Smooth muscle cell of the brain vasculature (primary cell): ENCODE measurements at regions not wholly inside any gene's neighbourhood (a gene's known extent, or its start where the extent isn't known, plus 50 kb on each side); places are given as distances from the start of the nearest gene placed in this dataset.

Experiments
- DNase-seq: peaks from one replicate; pipeline ENCODE4 v3.0.0-alpha.2; 2012; ENCODE audit warnings: low read depth, low spot score

- DNase-seq, result no peak
These were observed 455.2 kb downstream of the LTN1 start for GRCh38 chr21:28537371-28538079.

DNA sequence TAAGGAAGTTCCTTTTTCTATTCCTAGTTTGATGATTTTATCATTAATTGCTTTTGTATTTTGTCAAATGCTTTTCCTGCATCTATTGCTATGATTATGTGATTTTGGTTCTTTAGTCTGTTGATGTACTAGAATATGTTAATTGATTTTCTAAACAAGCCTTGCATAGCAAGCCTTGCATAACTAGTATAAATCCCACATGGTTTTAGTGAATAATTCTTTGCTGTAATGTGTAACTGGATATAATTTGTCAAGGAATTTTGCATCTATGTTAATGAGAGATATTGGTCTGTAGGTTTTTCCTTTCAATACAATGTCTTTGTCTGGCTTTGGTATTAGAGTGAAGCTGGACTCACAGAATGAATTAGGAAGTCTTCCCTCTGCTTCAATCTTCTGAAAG, 460.2 kb downstream of the LTN1 start:
- DNase-seq, result no peak

- no peak for DNase-seq
These were observed 469.3 kb downstream of the LTN1 start for GRCh38 chr21:28523367-28523766.

DNA sequence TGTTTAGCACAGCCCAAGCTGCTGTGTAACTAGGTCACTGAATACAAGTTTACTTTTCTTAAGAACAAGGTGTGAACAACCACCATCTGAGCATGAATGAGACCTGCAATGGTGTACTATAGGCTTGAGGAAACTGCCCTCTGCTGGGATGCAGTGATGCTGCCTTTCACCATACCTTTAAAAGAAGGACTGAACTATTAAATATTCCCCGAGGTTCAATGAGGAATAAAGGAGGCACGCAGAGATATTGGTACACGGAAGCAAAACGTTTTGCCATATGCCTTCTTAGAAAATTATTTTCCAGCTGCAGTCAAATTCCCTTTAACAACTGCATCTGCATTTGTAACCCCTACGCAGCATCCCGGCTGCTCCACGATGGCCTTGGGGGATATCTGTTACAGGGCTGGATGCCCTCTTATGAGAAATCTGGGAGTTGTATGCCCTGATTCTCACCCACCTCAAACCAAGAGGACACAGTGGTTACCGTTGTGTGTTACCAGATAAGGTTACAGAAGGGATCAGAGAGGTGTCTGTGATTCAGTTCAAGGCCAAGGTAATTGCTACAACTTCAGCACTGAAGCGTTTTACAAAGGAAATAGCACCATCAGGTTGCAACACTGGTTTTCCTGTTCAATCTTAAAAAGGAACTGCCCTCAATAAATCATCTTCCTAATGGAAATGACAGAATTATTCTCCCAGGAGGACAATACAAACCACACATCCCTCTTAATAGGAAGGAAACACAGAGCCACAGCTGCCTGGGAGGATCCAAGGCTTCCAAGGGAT, 470.5 kb downstream of the LTN1 start:
- no peak for DNase-seq

- no peak for DNase-seq
These were observed 474.0 kb downstream of the LTN1 start for GRCh38 chr21:28518630-28519029.

DNA sequence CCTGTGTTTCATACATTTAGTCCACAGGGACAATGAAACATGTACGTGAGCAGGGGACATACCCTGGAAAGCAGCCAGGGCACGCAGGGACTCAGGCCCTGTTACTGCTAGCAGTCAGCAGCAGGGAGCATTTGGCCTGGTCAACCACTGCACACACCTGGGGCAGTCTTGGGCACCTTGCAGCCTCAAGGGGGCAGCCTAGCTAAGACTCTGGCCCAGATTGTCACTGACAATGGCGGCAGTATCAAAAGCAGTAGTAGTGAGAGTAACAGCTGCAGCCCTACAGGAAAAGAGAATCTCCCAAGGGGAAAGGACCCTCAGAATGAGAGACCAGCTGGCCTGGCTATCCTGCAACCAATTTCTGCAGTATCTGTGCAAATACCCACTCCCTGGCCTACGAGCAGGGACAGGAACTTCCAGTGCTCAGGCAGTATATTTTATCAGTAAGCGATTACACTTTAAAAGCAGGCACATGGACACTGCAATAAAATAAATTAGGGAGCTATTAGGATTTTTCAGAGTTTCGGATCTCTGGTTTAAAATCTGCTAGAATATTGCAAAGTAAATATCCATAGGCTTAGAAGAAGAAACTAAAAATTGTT, 475.6 kb downstream of the LTN1 start:
- DNase-seq, result no peak

GRCh38 chr21:28516021-28516420, 476.7 kb downstream of the LTN1 start:
- no peak for DNase-seq

DNA sequence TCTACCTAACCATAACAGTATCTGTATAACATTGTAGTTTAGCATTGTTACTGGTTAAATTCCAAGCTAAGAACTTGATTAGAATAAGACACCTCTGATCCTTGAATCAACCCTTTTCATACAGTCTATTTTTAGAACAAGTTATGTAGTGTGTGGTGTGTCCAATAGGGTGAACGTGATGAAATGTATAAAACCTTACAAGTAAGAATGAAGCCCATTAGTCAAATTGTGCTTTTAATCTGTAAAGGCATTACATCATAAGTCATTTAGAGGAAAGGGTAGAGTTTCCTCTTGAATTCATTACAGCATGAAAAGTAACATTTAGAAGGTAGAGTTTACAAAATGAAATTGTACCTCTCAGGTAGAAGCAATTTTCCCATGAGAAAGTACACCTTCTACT, 479.2 kb downstream of the LTN1 start:
- no peak for DNase-seq

- no peak for DNase-seq
These were observed 483.6 kb downstream of the LTN1 start for GRCh38 chr21:28509031-28509430.

GRCh38 chr21:28508126-28508525, 484.6 kb downstream of the LTN1 start:
- no peak for DNase-seq

DNA sequence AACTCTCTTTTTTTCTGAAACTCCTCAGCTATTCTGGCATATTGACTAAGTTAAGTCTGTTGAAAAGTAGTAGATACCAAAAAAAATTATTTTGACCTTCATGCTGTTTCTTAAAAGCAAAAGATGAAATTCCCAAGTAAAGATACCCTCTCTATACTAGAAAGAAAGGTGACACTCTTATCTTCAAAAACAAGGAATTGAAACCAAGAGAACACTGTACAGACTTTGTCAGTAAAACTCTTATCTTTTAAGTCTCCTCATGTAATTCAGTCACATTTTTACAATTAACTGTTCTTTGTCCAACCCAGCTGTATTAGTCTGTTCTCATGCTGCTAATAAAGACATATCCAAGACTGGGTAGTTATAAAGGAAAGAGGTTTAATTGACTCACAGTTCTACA, 496.2 kb downstream of the LTN1 start:
- no peak for DNase-seq

DNA sequence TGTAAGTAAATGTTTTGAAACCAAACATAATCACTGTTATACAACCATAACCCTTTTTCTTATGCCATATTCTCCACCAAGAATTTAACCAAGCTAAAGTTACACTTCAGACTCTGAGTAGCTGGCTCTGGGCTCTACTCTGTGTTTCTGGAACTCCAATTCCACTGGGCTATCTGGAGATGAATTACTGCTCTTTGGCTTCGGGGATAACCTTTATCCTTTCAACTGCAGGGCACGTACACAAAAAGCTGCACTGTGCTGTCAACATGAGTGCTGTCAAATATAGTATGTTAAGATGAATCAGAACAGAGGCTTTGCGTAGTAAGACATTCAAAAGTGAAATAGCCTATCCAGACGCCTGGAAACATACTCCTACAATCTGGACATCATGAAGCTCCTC, 500.6 kb downstream of the LTN1 start:
- DNase-seq, result no peak

GRCh38 chr21:28489821-28490350, 502.8 kb downstream of the LTN1 start:
- no peak for DNase-seq

DNA sequence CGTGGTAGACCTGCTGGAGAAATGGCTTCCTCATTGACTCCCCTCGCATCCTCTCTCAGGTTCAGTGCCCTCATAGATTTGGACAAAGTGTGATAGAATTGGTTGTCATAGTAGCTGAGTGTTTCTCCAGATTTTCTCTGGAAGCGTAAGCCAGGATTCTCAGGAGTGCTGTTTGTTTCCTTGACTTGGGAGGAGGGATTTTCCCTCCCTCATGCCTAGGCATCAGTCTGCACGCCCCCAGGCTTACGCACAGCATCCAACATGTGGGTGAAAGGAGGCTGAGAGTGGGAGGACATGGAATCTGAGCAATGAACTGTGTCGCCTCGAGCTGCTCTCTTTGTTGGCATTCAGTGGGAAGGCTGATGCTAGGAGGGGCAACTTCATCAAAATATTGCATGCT, 503.5 kb downstream of the LTN1 start:
- DNase-seq, result no peak

DNA sequence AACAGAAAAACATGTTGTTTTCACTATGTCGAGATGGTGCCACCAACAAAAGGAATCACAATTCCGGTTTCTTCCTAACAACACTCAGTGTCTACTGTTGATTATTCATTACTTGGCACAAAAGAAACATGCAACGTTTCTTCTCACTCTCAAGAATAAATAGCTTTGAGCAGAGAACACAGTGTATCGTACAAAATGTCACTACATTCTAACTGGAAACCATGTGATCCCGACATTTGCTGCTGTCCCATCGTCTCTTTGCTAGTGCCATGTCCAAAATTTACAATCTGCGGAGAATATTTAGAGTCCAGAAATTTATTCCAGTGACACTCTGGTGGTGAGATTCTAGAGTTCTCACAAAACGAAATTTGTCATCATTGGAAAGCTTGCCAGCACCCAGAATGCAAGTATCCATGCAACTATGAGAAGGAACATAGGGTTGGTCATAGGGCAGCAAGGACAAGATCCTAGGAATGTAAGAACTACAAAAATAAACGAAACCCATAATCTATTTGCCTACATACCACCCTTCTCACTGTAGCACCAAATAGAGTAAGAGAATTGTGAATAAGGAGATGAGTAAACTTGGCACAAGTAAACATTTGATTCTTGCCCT, 505.1 kb downstream of the LTN1 start:
- no peak for DNase-seq

DNA sequence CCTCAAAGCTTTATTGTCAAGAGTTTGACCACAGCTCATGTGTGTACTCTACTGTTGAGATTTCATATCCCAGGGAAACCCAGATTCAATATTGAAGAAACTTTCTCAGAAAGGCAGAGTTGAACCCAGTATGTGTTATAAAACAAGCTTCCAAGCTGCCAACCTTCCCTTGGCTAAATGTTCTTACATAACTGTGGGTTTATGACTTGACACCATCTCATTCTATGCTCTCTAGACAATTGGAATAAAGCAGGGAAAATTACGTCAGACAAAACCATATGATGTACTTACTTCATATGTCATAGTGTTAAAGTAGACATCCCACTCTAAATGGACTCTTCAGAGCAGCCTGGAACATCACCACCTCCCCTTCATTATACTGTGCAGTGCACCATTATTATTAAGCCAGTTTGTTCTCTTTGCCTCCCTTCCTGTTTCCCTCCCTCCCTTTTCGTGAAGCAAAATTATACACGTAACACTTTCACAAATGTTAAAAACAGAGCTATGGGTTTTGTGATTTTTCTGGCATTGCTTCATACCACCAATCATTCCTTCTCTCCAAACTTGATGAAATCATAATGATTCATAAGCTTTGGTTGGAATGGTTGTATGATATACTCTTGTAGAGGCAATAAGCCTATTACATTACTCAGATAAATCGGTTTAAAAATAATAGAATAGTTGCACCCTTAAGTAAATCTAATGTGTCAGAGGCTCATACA, 507.2 kb downstream of the LTN1 start:
- DNase-seq, result no peak

- no peak for DNase-seq
These were observed 509.2 kb downstream of the LTN1 start for GRCh38 chr21:28483301-28484035.

GRCh38 chr21:28482657-28483056, 510.0 kb downstream of the LTN1 start:
- no peak for DNase-seq

DNA sequence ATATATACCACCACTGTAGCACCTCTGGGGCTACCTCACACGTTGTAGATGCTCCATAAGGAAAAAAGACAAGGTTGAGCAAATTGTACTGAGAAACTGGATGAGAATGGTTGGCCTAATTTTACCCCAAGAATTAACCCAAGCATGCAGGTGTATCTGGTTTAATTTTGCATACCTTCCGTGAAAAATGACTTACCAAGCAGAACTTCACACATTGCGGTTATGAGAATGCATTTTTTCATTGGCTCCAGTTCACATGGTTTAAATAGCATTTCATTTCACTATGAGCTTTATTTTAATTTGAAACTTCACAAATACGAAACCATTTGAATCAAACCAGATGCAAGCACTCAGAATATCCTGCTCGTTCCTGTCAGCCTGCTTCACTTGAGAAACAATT, 512.2 kb downstream of the LTN1 start:
- no peak for DNase-seq

DNA sequence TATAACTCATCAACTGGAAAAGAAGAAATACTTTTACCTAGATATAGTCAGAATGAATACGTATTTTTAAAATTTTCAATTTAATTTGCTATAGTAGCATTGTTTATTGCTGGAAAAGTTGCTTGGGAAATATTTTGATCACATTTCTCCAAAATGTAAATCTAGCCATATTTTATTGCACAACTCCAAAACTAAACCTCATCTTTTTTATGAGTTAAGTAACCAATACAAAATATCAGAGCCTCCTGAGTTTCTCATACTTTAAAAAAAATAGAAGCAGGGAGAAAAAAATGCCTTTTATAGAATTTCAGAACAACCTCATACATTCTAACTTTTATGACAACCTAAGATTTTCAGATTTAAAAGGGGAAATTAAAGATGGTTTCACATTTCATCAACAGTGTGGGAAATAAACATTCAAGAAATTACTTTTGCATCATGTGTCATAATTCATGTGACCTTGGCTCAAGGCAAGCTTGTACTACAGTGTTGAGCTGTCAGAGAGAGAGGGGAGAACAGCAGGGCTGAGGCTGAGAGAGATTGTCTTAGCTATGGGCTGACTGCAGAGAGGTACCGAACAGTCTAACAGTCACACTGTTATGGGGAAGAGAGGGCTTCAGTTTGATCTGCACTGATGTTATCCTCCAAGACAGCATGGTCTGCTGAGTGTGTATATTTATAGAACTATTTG, 519.0 kb downstream of the LTN1 start:
- no peak for DNase-seq
